ENCODE measurements at regions not wholly inside any gene's neighbourhood (a gene's known extent, or its start where the extent isn't known, plus 50 kb on each side); places are given as distances from the start of the nearest gene placed in this dataset.
A peak's percentile ranks its signal among the peaks of the same experiment; 100 is the strongest.

DNA sequence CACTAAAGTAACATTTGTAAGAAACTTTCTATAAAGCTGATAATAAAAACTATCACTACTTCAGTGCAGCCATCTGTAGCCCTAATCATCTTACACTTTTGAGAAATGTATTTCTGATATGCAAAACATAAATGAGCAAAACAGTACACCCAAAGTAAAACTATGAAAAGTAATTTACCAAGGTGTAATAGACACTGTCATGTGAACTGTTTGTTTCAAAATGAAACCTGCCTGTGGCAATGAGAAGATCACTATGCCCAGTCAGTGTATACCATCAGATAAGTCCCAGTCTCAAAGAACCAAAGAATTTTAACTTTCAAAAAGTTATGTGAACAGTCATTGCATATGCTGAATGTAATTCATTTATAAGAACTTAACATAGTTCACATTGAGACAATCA is 398.1 kb downstream of the CDC14C start:
- no peaks in the 10 kb centered on the region for H3F3A ChIP-seq (ENCODE audit: insufficient read depth, low read depth)
- no peak overlapping the region for H3K27ac ChIP-seq
- H3K27me3 ChIP-seq (ENCODE audit: insufficient read depth, low read depth), result 0 out of 2 replicates have a peak, but pooled peaks cover 10% of the 10 kb centered on the region
- no peaks in the 10 kb centered on the region for H3K9me2 ChIP-seq (ENCODE audit: insufficient read depth)
- POLR2A ChIA-PET (ENCODE audit: unreplicated experiment), result no interaction called here
- no peaks in the 10 kb centered on the region for H3K79me2 ChIP-seq (ENCODE audit: low read depth)
- CTCF ChIA-PET, result no interaction called here
- no peaks in the 10 kb centered on the region for H3K36me3 ChIP-seq (ENCODE audit: low read depth)
- DNase-seq, result no peak
- H3K4me3 ChIP-seq, result no peak overlapping the region
- no peaks in the 10 kb centered on the region for H3K9me3 ChIP-seq (ENCODE audit: insufficient read depth, low read depth)
- H4K20me1 ChIP-seq (ENCODE audit: insufficient read depth), result no peaks in the 10 kb centered on the region
- TF ChIP-seq, protein P1, sequence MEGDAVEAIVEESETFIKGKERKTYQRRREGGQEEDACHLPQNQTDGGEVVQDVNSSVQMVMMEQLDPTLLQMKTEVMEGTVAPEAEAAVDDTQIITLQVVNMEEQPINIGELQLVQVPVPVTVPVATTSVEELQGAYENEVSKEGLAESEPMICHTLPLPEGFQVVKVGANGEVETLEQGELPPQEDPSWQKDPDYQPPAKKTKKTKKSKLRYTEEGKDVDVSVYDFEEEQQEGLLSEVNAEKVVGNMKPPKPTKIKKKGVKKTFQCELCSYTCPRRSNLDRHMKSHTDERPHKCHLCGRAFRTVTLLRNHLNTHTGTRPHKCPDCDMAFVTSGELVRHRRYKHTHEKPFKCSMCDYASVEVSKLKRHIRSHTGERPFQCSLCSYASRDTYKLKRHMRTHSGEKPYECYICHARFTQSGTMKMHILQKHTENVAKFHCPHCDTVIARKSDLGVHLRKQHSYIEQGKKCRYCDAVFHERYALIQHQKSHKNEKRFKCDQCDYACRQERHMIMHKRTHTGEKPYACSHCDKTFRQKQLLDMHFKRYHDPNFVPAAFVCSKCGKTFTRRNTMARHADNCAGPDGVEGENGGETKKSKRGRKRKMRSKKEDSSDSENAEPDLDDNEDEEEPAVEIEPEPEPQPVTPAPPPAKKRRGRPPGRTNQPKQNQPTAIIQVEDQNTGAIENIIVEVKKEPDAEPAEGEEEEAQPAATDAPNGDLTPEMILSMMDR (conservative IDR thresholded peaks at IDR 0.05), result no peak
- no peak for TF ChIP-seq EZH2 (IDR thresholded peaks at IDR 0.05; ENCODE audit: low read depth)
- intact Hi-C loops (cut with micrococcal nuclease; ENCODE audit: unreplicated experiment), result no loop called here
- BruUV-seq (replicated peaks), result no TSS peak
- no peak overlapping the region for H2AFZ ChIP-seq
- H3K4me1 ChIP-seq (replicated peaks; ENCODE audit: insufficient read depth), result no peaks in the 10 kb centered on the region
- no peak overlapping the region for H3K4me2 ChIP-seq

DNA sequence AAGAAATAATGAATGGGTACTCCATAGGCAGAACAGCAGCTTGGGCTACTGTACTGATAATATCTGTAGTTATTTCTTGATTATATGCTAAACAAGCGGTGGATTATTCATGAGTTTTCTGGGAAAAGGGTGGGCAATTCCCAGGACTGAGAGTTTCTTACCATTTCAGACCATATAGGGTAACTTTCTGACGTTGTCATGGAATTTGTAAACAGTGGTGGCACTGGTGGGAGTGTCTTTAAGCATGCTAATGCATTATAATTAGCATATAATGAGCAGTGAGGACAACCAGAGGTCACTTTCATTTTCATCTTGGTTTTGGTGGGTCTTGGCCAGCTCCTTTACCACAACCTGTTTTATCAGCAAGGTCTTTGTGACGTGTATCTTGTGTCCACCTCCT is 399.7 kb downstream of the CDC14C start:
- H3K9me2 ChIP-seq (ENCODE audit: insufficient read depth), result no peaks in the 10 kb centered on the region
- H3F3A ChIP-seq (ENCODE audit: insufficient read depth, low read depth), result no peaks in the 10 kb centered on the region
- H3K9me3 ChIP-seq (ENCODE audit: insufficient read depth, low read depth), result no peaks in the 10 kb centered on the region
- H3K27ac ChIP-seq, result no peak overlapping the region
- intact Hi-C loops (cut with micrococcal nuclease; ENCODE audit: unreplicated experiment), result no loop called here
- H3K27me3 ChIP-seq (ENCODE audit: insufficient read depth, low read depth), result 0 out of 2 replicates have a peak, but pooled peaks cover 10% of the 10 kb centered on the region
- no peak for DNase-seq
- H3K36me3 ChIP-seq (ENCODE audit: low read depth), result no peaks in the 10 kb centered on the region
- TF ChIP-seq, protein P1 (conservative IDR thresholded peaks at IDR 0.05), result no peak
- no TSS peak for BruUV-seq (replicated peaks)
- ChIA-PET CTCF (no interaction called here), POLR2A (ENCODE audit: unreplicated experiment) (no interaction called here)
- H4K20me1 ChIP-seq (ENCODE audit: insufficient read depth), result no peaks in the 10 kb centered on the region
- no peak overlapping the region for H3K4me2 ChIP-seq
- no peaks in the 10 kb centered on the region for H3K4me1 ChIP-seq (replicated peaks; ENCODE audit: insufficient read depth)
- no peaks in the 10 kb centered on the region for H3K79me2 ChIP-seq (ENCODE audit: low read depth)
- no peak overlapping the region for H2AFZ ChIP-seq
- H3K4me3 ChIP-seq, result no peak overlapping the region

DNA sequence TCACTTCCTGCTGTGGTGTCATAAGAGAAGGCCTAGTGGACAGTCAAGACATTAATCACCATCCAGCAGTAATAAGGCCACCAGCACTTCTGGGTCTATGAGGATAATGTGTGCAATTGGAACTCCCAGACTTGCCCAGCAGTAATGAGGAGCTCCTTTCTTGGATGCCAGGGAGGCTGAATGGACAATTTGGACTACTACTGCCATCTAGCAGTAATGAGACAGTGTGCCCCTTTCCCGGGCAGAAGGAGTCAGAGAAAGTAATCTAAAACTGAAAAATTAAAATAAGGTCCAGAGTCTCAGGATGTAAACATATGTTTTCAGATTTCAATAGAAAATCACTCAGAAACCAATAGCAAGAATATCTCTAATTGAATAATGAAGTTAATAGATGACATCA is 400.4 kb downstream of the CDC14C start:
- ChIA-PET CTCF (no interaction called here), POLR2A (ENCODE audit: unreplicated experiment) (no interaction called here)
- Histone ChIP-seq H3K4me2 (no peak overlapping the region), H3K9me3 (ENCODE audit: insufficient read depth, low read depth) (no peaks in the 10 kb centered on the region), H2AFZ (no peak overlapping the region), H3K9me2 (ENCODE audit: insufficient read depth) (no peaks in the 10 kb centered on the region), H3F3A (ENCODE audit: insufficient read depth, low read depth) (no peaks in the 10 kb centered on the region), H3K36me3 (ENCODE audit: low read depth) (no peaks in the 10 kb centered on the region), H4K20me1 (ENCODE audit: insufficient read depth) (no peaks in the 10 kb centered on the region), H3K27ac (no peak overlapping the region), H3K27me3 (ENCODE audit: insufficient read depth, low read depth) (0 out of 2 replicates have a peak, but pooled peaks cover 10% of the 10 kb centered on the region), H3K4me3 (no peak overlapping the region), H3K79me2 (ENCODE audit: low read depth) (no peaks in the 10 kb centered on the region), H3K4me1 (replicated peaks; ENCODE audit: insufficient read depth) (no peaks in the 10 kb centered on the region)
- TF ChIP-seq, protein P1 (conservative IDR thresholded peaks at IDR 0.05), result peak; percentile 22; the same call in 1 of the 2 replicates
- no peak for TF ChIP-seq EZH2 (IDR thresholded peaks at IDR 0.05; ENCODE audit: low read depth)
- intact Hi-C loops (cut with micrococcal nuclease; ENCODE audit: unreplicated experiment), result no loop called here
- BruUV-seq (replicated peaks), result no TSS peak
- DNase-seq, result no peak

Measured in PC-9 (cell line).